ENCODE measurements at regions not wholly inside any gene's neighbourhood (a gene's known extent, or its start where the extent isn't known, plus 50 kb on each side); places are given as distances from the start of the nearest gene placed in this dataset.
"Not testable (repeated sequence)": the region's sequence is repeated elsewhere in the genome, so short reads cannot be mapped to it uniquely, and the experiment has no call there.

DNA sequence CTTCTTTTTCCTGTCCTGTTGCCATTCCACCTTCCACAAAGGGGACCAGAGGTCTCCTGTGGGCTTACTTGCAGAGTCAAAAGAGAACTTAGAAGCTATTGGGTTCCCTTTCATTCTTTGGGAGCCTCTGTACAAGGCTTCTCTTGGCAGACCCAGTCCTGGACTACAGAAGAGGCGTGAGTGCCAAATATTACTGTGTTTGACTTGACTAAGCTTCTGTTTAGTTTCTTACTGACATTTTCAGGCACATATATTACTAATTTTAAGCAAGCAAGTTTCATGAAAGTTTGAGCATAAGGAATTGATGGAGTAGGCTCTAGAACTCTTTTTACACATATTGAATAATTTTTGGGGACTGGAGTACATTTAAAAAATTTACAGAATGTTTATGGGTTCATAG, 254.4 kb downstream of the HAPSTR1 start:
- H3K4me3 ChIP-seq (ENCODE audit: low read depth, low read length): no peak overlapping the region
- POLR2A ChIA-PET: no interaction called here
- H3K9me3 ChIP-seq (ENCODE audit: control insufficient read depth, insufficient read depth, low read depth, low read length): no peaks in the 10 kb centered on the region
- CTCF ChIA-PET: interaction anchor here (0.8 kb wide), 1 partner anchor 1535 kb away, joined by 3 read pairs; no protein-coding TSS in a partner anchor
- H3K27ac ChIP-seq (ENCODE audit: extremely low read depth, low read depth, low read length): no peak overlapping the region
- no peaks in the 10 kb centered on the region for H3K36me3 ChIP-seq (ENCODE audit: control insufficient read depth in 2 of 2, insufficient read depth in 1 of 2, low read length in 2 of 2)
- TF ChIP-seq, protein P1, sequence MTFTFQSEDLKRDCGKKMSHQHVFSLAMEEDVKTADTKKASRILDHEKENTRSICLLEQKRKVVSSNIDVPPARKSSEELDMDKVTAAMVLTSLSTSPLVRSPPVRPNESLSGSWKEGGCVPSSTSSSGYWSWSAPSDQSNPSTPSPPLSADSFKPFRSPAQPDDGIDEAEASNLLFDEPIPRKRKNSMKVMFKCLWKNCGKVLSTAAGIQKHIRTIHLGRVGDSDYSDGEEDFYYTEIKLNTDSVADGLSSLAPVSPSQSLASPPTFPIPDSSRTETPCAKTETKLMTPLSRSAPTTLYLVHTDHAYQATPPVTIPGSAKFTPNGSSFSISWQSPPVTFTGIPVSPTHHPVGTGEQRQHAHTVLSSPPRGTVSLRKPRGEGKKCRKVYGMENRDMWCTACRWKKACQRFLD (tag by site-specific recombination; IDR thresholded peaks at IDR 0.05): no peak
- TF ChIP-seq ZNF514 (tag by site-specific recombination; IDR thresholded peaks at IDR 0.05) (no peak), ZNF184 (tag by site-specific recombination; IDR thresholded peaks at IDR 0.05) (no peak), ZNF114 (tag by site-specific recombination; IDR thresholded peaks at IDR 0.05) (no peak), ZNF585B (tag by site-specific recombination; IDR thresholded peaks at IDR 0.05) (no peak)
- TF ChIP-seq, protein P2, sequence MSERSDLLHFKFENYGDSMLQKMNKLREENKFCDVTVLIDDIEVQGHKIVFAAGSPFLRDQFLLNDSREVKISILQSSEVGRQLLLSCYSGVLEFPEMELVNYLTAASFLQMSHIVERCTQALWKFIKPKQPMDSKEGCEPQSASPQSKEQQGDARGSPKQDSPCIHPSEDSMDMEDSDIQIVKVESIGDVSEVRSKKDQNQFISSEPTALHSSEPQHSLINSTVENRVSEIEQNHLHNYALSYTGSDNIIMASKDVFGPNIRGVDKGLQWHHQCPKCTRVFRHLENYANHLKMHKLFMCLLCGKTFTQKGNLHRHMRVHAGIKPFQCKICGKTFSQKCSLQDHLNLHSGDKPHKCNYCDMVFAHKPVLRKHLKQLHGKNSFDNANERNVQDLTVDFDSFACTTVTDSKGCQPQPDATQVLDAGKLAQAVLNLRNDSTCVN (tag by site-specific recombination; optimal IDR thresholded peaks at IDR 0.05): no peak
- TF ChIP-seq, protein P3, sequence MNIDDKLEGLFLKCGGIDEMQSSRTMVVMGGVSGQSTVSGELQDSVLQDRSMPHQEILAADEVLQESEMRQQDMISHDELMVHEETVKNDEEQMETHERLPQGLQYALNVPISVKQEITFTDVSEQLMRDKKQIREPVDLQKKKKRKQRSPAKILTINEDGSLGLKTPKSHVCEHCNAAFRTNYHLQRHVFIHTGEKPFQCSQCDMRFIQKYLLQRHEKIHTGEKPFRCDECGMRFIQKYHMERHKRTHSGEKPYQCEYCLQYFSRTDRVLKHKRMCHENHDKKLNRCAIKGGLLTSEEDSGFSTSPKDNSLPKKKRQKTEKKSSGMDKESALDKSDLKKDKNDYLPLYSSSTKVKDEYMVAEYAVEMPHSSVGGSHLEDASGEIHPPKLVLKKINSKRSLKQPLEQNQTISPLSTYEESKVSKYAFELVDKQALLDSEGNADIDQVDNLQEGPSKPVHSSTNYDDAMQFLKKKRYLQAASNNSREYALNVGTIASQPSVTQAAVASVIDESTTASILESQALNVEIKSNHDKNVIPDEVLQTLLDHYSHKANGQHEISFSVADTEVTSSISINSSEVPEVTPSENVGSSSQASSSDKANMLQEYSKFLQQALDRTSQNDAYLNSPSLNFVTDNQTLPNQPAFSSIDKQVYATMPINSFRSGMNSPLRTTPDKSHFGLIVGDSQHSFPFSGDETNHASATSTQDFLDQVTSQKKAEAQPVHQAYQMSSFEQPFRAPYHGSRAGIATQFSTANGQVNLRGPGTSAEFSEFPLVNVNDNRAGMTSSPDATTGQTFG (tag by site-specific recombination; IDR thresholded peaks at IDR 0.05; ENCODE audit: borderline replicate concordance): no peak
- H3K4me1 ChIP-seq (ENCODE audit: control insufficient read depth, insufficient read depth, low read length): no peaks in the 10 kb centered on the region

DNA sequence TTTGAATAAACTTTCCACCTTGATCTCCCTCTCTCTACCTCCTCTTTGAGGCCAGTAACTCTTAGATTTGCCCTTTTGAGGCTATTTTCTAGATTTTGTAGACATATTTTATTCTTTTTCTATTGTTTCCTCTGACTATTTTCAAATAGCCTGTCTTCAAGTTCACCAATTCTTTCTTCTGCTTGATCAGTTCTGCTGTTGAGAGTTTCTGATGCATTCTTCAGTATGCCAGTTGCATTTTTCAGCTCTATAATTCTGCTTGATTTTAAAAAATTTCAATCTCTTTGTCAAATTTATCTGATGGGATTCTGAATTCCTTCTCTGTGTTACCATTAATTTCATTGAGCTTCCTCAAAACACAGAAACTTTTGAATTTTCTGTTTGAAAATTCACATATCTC, 257.5 kb downstream of the HAPSTR1 start:
- no peak for TF ChIP-seq ZNF658 (tag by site-specific recombination; IDR thresholded peaks at IDR 0.05)
- TF ChIP-seq ZNF791 (tag by site-specific recombination; IDR thresholded peaks at IDR 0.05): no peak
- TF ChIP-seq ZNF416 (tag by site-specific recombination; IDR thresholded peaks at IDR 0.05): no peak
- TF ChIP-seq ZNF664 (tag by site-specific recombination; IDR thresholded peaks at IDR 0.05): no peak
- no peak for TF ChIP-seq ZNF394 (tag by site-specific recombination; IDR thresholded peaks at IDR 0.05; ENCODE audit: borderline replicate concordance)
- TF ChIP-seq ZNF776 (tag by site-specific recombination; IDR thresholded peaks at IDR 0.05; ENCODE audit: borderline replicate concordance): no peak
- no peak for TF ChIP-seq ZNF132 (tag by site-specific recombination; IDR thresholded peaks at IDR 0.05; ENCODE audit: borderline replicate concordance)
- TF ChIP-seq HOXA7 (CRISPR knock-in tag; IDR thresholded peaks at IDR 0.05; ENCODE audit: borderline replicate concordance): no peak
- no peak for TF ChIP-seq GLIS1 (tag by site-specific recombination; IDR thresholded peaks at IDR 0.05)
- no peak for TF ChIP-seq ZNF514 (tag by site-specific recombination; IDR thresholded peaks at IDR 0.05)
- no peak for TF ChIP-seq ZNF37A (tag by site-specific recombination; IDR thresholded peaks at IDR 0.05)
- no peak for TF ChIP-seq KLF1 (tag by site-specific recombination; IDR thresholded peaks at IDR 0.05)
- no peak for TF ChIP-seq ZNF140 (tag by site-specific recombination; IDR thresholded peaks at IDR 0.05)
- H3K36me3 ChIP-seq (ENCODE audit: control insufficient read depth in 2 of 2, insufficient read depth in 1 of 2, low read length in 2 of 2): no peaks in the 10 kb centered on the region
- no peak overlapping the region for H3K27ac ChIP-seq (ENCODE audit: extremely low read depth, low read depth, low read length)
- no peaks in the 10 kb centered on the region for H3K4me1 ChIP-seq (ENCODE audit: control insufficient read depth, insufficient read depth, low read length)
- no peak overlapping the region for H3K4me3 ChIP-seq (ENCODE audit: low read depth, low read length)
- CTCF ChIA-PET: interaction anchor here (0.6 kb wide), 2 partner anchors 22 to 782 kb away, joined by 3 to 6 read pairs; no protein-coding TSS in a partner anchor
- POLR2A ChIA-PET: no interaction called here
- H3K9me3 ChIP-seq (ENCODE audit: control insufficient read depth, insufficient read depth, low read depth, low read length): no peaks in the 10 kb centered on the region

DNA sequence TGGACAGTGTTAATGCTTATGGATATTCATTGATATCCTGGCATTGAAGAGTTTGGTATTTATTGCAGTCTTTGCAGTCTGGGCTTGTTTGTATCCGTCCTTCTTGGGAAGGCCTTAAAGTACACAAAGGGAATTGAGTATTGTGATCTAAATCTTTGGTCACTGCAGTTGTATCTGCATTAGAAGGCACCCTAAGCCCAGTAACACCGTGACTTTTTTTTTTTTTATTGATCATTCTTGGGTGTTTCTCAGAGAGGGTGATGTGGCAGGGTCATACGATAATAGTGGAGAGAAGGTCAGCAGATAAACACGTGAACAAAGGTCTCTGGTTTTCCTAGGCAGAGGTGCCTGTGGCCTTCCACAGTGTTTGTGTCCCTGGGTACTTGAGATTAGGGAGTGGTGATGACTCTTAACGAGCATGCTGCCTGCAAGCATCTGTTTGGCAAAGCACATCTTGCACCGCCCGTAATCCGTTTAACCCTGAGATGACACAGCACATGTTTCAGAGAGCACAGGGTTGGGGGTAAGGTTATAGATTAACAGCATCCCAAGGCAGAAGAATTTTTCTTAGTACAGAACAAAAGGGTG, 258.0 kb downstream of the HAPSTR1 start:
- H3K4me3 ChIP-seq (ENCODE audit: low read depth, low read length); H3K27ac ChIP-seq (ENCODE audit: extremely low read depth, low read depth, low read length); POLR2A ChIA-PET; H3K36me3 ChIP-seq (ENCODE audit: control insufficient read depth in 2 of 2, insufficient read depth in 1 of 2, low read length in 2 of 2); H3K9me3 ChIP-seq (ENCODE audit: control insufficient read depth, insufficient read depth, low read depth, low read length); H3K4me1 ChIP-seq (ENCODE audit: control insufficient read depth, insufficient read depth, low read length): not testable (repeated sequence)
- CTCF ChIA-PET: interaction anchor here (0.6 kb wide), 2 partner anchors 21 to 783 kb away, joined by 3 to 6 read pairs; no protein-coding TSS in a partner anchor

DNA sequence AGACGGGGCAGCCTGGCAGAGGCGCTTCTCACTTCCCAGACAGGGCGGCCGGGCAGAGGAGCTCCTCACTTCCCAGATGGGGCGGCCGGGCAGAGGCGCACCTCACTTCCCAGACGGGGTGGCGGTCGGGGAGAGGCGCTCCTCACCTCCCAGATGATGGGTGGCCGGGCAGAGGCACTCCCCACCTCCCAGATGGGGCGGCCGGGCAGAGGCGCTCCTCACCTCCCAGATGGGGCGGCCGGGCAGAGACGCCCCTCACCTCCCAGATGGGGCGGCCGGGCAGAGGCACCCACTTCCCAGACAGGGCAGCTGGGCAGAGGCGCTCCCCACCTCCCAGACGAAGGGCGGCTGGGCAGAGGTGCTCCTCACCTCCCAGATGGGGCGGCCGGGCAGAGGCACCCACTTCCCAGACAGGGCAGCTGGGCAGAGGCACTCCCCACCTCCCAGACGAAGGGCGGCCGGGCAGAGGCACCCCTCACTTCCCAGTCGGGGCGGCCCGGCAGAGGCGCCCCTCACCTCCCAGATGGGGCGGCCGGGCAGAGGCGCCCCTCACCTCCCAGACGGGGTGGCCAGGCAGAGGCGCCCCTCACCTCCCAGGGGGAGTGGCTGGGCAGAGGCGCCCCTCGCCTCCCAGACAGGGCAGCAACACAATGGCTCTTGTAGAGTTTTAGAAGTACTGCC, 258.8 kb downstream of the HAPSTR1 start:
- H3K27ac ChIP-seq (ENCODE audit: extremely low read depth, low read depth, low read length); POLR2A ChIA-PET; H3K9me3 ChIP-seq (ENCODE audit: control insufficient read depth, insufficient read depth, low read depth, low read length); H3K36me3 ChIP-seq (ENCODE audit: control insufficient read depth in 2 of 2, insufficient read depth in 1 of 2, low read length in 2 of 2); CTCF ChIA-PET; H3K4me1 ChIP-seq (ENCODE audit: control insufficient read depth, insufficient read depth, low read length); H3K4me3 ChIP-seq (ENCODE audit: low read depth, low read length): not testable (repeated sequence)
